ENCODE measurements at regions not wholly inside any gene's neighbourhood (a gene's known extent, or its start where the extent isn't known, plus 50 kb on each side); places are given as distances from the start of the nearest gene placed in this dataset.

GRCh38 chr7:82697897-82698296, 254.3 kb upstream of the CACNA2D1 start:
- H3K9me2 ChIP-seq (replicated peaks; ENCODE audit: insufficient read depth, low read length), result 0 out of 2 replicates have a peak, but pooled peaks cover 3% of the 10 kb centered on the region
- H3K79me2 ChIP-seq (ENCODE audit: insufficient read depth, low read length), result no peaks in the 10 kb centered on the region
- no peak overlapping the region for H3K4me2 ChIP-seq (ENCODE audit: low read depth, low read length, poor library complexity, severe bottlenecking)
- no peaks in the 10 kb centered on the region for H3K9me3 ChIP-seq (ENCODE audit: insufficient read depth, low read length)
- H3K9ac ChIP-seq (ENCODE audit: low read length), result no peak overlapping the region
- no peaks in the 10 kb centered on the region for H3F3A ChIP-seq (ENCODE audit: insufficient read depth)
- TF ChIP-seq EZH2phosphoT487 (conservative IDR thresholded peaks at IDR 0.05; ENCODE audit: low read length) (no peak), CTCF (IDR thresholded peaks at IDR 0.05; ENCODE audit: insufficient read depth, low read length, poor library complexity, severe bottlenecking) (no peak)
- H3K27ac ChIP-seq (ENCODE audit: low read depth, low read length), result no peak overlapping the region
- no peak overlapping the region for H3K4me3 ChIP-seq (ENCODE audit: insufficient read depth, low read length, poor library complexity, severe bottlenecking)
- no peaks in the 10 kb centered on the region for H4K20me1 ChIP-seq (ENCODE audit: low read depth, low read length)
- H3K27me3 ChIP-seq (ENCODE audit: low read length), result no peaks in the 10 kb centered on the region
- no peak overlapping the region for H2AFZ ChIP-seq (ENCODE audit: low read depth, low read length, severe bottlenecking)
- no peaks in the 10 kb centered on the region for H3K36me3 ChIP-seq (ENCODE audit: low read length)

GRCh38 chr7:82696631-82697030, 253.1 kb upstream of the CACNA2D1 start:
- no peaks in the 10 kb centered on the region for H3K27me3 ChIP-seq (ENCODE audit: low read length)
- H4K20me1 ChIP-seq (ENCODE audit: low read depth, low read length), result no peaks in the 10 kb centered on the region
- no peaks in the 10 kb centered on the region for H3F3A ChIP-seq (ENCODE audit: insufficient read depth)
- H2AFZ ChIP-seq (ENCODE audit: low read depth, low read length, severe bottlenecking), result no peak overlapping the region
- no peak overlapping the region for H3K4me2 ChIP-seq (ENCODE audit: low read depth, low read length, poor library complexity, severe bottlenecking)
- no peak overlapping the region for H3K27ac ChIP-seq (ENCODE audit: low read depth, low read length)
- H3K79me2 ChIP-seq (ENCODE audit: insufficient read depth, low read length), result no peaks in the 10 kb centered on the region
- no peaks in the 10 kb centered on the region for H3K36me3 ChIP-seq (ENCODE audit: low read length)
- H3K9me2 ChIP-seq (replicated peaks; ENCODE audit: insufficient read depth, low read length), result 0 out of 2 replicates have a peak, but pooled peaks cover 3% of the 10 kb centered on the region
- H3K4me3 ChIP-seq (ENCODE audit: insufficient read depth, low read length, poor library complexity, severe bottlenecking), result no peak overlapping the region
- no peak overlapping the region for H3K9ac ChIP-seq (ENCODE audit: low read length)
- TF ChIP-seq EZH2phosphoT487 (conservative IDR thresholded peaks at IDR 0.05; ENCODE audit: low read length), result no peak
- TF ChIP-seq CTCF (IDR thresholded peaks at IDR 0.05; ENCODE audit: insufficient read depth, low read length, poor library complexity, severe bottlenecking), result no peak
- H3K9me3 ChIP-seq (ENCODE audit: insufficient read depth, low read length), result no peaks in the 10 kb centered on the region

GRCh38 chr7:82694022-82694421, 250.4 kb upstream of the CACNA2D1 start:
- H3K27ac ChIP-seq (ENCODE audit: low read depth, low read length), result no peak overlapping the region
- no peaks in the 10 kb centered on the region for H3K36me3 ChIP-seq (ENCODE audit: low read length)
- H4K20me1 ChIP-seq (ENCODE audit: low read depth, low read length), result no peaks in the 10 kb centered on the region
- no peak overlapping the region for H2AFZ ChIP-seq (ENCODE audit: low read depth, low read length, severe bottlenecking)
- H3K9ac ChIP-seq (ENCODE audit: low read length), result no peak overlapping the region
- no peaks in the 10 kb centered on the region for H3K27me3 ChIP-seq (ENCODE audit: low read length)
- no peaks in the 10 kb centered on the region for H3K79me2 ChIP-seq (ENCODE audit: insufficient read depth, low read length)
- H3K9me2 ChIP-seq (replicated peaks; ENCODE audit: insufficient read depth, low read length), result 0 out of 2 replicates have a peak, but pooled peaks cover 3% of the 10 kb centered on the region
- no peaks in the 10 kb centered on the region for H3F3A ChIP-seq (ENCODE audit: insufficient read depth)
- H3K9me3 ChIP-seq (ENCODE audit: insufficient read depth, low read length), result no peaks in the 10 kb centered on the region
- no peak overlapping the region for H3K4me2 ChIP-seq (ENCODE audit: low read depth, low read length, poor library complexity, severe bottlenecking)
- no peak overlapping the region for H3K4me3 ChIP-seq (ENCODE audit: insufficient read depth, low read length, poor library complexity, severe bottlenecking)
- TF ChIP-seq EZH2phosphoT487 (conservative IDR thresholded peaks at IDR 0.05; ENCODE audit: low read length) (no peak), CTCF (IDR thresholded peaks at IDR 0.05; ENCODE audit: insufficient read depth, low read length, poor library complexity, severe bottlenecking) (no peak)
